Ureter (tissue), 1 donor: ENCODE measurements at regions not wholly inside any gene's neighbourhood (a gene's known extent, or its start where the extent isn't known, plus 50 kb on each side); places are given as distances from the start of the nearest gene placed in this dataset.

Experiments
- DNase-seq: peaks from one replicate; pipeline ENCODE4 v3.0.0-alpha.2; 2020; ENCODE audit warnings: low spot score
- donor health status: DM: yes; HTN: yes; CAD: no.

DNA sequence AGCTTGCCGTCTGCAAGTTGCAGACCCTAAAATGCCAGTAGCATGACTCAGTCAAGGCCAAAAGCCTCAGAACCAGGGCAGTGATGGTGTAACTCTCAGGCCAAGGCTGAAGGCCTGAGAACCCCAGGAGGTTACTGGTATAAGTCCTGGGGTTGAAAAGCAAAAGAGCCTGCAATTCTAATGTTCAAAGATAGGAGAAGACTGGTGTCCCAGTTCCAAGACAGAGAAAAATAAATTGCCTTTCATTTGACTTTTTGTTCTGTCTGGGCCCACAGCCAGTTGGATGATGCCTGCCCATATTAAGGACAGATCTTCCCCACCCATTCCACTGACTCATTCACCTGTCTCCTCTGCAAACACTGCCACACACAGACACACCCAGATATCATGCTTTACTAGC is 673.2 kb downstream of the CDH18 start:
- no peak for DNase-seq

DNA sequence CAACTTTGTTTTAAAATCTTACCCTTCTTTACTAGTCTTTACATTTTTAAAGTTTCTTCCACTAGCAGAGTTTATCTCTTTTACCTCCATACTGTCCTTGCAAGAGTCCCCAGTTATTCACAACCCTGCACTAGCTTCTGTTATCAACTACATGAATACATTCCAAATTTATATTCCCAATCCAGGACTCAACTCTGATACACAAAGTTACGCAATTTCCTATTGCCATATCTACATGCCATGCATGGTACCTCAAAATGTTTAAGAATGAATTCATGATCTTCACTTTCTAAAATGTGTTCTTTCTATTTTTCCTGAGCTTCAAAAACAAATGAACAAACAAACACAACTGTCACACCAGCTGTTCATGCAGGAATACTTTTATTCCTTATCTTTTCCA is 668.7 kb downstream of the CDH18 start:
- DNase-seq: no peak

DNA sequence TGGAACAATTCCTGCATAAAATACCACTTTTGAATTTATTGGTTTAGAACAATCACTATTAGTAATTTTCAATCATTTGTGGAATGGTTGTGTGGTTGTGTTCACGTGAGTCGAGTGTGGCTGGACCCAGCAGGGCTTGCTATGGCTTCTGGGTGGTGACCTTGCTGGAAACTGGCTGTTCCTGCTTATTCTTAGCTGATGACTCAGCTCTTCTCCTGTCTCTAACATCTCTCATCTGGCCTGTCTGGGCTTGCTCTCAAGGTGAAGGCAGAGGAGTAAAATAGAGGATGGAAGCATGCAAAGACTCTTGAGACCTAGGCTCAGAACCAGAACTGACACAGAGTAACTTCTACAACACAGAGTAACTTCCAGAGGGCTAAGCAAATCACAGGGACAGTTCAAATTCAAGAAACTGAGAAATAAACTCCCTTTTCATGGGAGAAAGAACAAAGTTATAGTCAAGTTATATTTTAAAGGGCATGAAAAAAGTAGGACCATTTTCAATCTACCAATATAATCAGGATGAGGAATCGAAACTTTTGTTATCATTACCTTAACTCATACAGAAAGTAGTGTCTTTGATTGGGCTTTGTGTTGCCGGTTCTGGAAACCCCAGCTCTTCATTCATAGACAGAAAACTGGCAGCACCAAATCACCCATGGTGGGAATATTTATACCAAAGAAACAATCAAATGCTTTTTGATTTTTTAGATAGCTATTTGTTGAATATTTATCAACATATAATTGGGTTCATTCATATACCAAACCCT is 665.1 kb downstream of the CDH18 start:
- peak; percentile 64 for DNase-seq

DNA sequence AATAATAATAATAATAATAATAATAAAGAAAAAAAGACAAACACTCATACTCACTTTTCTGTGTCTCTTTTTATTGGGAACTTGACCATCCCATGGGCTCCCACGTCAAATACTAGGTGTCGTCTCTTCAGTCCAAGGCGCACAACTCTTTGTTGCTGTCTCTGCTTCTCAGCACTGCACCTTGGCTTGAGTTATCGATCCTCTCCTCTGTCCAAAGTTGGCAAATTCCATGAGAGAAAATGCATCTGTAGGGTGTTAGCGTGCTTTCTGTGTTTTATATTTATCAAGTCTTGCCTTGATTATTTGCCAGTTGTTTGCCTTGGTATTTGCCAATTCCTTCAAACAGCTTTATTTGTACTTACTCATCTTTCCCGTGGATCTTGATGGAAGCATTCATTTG is 653.7 kb downstream of the CDH18 start:
- DNase-seq: no peak

DNA sequence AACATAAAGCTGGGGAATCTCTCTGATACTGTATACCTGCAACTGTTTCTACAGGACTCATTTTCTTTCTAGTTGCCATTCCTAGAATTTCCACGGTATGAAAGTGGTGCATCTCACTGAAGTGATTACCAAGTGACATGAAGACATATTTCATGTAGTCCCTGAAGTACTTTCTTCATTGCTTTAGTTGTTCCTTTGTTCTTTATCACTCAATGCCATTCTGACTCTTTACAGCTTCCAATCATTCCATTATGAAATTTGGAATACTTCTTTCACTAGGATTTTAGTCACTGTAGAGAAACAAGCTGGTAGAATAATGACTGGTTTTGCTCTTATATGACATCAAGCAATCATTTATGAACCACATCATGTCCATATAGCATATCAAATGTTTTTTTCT is 645.1 kb downstream of the CDH18 start:
- no peak for DNase-seq

DNA sequence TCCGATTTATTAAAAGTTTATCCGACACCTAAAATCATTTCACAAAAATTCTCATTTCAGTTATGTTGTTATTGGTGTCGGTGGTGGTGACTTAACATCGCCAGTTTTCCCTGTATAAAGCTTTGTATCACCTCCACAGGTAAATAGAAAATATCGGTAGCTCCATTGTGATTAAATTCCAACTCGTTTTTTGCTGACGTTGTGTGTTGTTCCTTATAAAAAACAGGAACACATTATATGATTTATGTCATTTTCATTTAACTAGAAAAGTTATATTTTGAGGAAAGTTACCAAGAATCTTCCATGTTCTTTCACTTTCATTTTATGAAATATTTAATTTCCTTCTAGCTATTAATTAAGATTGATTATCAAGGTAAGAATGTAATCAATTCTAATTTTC is 635.9 kb downstream of the CDH18 start:
- no peak for DNase-seq

DNA sequence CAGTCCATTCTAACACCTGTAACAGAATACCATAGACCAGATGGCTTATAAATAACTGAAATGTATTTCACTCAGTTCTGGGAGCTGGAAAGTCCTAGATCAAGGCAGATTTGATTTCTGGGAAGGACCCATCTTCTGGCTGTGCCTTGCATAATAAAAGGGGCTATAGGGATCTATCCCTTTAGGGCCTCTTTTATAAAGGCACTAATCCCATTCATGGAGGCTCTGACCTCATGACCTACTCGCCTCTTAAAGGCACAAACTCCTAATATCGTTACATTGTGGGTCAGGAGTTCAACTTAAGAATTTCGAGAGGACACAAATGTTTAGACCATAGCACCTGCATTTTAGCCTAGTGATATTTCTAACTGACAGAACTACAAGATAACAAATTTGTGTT is 619.0 kb downstream of the CDH18 start:
- DNase-seq: no peak

DNA sequence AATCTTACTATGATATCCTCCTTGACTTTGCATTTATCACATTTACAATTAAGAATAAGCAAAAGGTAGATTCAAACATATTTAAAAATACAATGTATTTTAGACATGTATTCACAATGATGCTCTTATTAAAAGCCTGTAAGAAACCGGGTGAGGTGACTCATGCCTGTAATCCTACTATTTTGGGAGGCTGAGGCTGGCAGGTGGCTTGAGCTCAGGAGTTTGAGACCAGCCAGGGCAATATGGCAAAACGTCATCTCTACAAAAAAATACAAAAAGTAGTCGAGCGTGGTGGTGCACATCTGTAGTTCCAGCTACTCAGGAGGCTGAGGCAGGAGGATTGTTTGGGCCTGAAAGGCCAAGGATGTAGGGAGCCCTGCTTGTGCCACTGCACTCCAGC is 618.4 kb downstream of the CDH18 start:
- no peak for DNase-seq

DNA sequence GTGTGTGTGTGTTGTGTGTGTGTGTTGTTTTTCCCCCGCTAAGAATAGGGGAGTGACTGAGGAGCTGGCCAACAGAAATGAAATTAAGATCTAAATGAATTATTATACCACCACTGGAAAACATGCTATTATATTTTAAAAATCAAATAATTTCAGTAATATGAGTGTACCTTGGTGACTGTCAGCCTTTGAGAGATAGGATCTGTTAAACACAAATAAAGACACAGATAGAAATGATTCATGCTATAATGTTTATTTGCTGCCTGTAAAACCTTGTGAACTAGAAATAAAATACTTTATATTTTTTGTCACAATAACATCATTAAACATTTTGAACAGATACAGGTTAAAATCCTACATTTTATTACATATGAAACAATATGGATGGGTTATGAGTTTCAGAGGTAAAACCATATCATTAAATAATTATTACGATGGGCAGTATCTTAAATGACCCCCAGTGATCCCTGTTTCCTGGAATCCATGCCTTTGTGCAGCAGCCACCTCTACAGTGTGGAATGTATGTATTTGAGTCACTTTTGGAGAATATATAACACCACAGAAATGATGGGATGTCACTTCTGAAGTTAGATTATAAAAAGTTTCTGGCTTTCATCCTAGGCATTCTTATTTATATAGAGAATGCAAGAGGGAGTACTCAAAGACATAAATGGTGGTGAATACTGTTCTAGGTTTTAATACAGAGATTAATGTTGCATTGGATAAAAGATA is 617.2 kb downstream of the CDH18 start:
- DNase-seq: no peak

DNA sequence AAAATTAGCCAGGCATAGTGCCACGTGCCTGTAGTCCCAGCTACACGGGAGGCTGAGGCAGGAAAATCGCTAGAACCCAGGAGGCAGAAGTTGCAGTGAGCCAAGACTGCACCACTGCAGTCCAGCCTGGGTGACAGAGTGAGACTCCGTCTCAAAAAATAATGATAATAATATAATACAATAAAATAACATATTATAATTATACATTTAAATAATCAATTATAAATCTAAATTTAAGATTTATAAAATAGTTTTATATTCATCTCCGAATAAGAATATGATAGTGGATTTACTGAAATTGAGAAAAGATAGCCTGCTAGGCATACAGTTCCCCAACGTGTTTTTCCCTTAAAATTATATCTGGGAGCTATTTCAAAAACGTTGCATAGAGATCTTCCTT is 599.6 kb downstream of the CDH18 start:
- DNase-seq: no peak

DNA sequence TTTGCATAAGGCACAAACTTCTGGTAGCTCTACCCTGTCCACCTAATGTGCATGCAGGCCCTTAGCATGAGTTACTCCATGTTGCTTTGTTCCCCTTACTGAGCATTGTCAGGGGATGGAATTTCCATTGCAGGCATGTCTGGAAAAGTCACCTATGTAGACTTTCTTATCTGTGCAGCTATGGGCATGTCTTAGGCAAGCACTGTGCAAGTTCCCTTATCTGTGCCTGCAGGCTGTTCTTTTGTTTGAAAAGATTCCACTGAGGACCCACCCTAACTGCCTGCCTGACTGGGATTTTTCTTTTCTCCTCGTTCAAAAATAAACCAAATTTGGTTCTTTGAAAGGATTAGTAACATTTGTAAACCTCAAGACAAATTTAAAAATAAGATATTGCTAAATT is 587.0 kb downstream of the CDH18 start:
- DNase-seq: no peak

DNA sequence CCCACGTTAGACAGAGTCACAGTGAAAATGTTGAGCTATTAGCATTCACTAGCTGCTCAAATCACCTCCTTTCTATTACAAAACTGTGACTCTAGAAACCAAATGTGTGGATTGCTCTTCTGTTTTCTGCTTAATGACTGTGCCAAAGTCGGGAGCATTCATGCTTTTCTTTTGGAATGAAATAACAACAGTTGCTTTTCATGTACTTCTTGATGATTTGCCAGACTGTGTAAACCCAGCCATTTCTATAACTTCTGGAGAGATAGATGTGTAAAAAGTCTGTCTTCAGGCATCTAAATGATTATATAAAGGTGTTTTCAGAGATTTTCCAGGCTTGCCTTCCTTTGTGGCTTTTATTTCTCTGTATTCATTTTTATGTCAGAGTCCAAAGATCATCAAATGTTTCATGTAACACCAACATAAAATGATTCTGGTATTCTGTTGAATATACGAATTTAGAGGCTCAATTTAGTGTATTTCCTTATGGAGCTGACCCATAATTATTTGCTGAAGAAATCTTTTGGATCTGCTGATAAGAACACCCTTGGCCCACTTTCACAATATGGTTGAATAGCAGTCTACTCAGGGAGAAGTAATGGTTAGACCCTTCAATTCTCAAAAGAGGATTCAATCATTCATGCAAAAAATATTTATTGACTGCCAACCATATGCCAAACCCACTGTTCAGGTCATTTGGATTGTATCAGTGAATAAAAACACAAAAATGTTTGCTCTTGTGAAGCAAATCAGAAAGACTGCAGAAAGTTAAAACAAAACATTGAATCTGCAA is 581.2 kb downstream of the CDH18 start:
- DNase-seq: no peak

DNA sequence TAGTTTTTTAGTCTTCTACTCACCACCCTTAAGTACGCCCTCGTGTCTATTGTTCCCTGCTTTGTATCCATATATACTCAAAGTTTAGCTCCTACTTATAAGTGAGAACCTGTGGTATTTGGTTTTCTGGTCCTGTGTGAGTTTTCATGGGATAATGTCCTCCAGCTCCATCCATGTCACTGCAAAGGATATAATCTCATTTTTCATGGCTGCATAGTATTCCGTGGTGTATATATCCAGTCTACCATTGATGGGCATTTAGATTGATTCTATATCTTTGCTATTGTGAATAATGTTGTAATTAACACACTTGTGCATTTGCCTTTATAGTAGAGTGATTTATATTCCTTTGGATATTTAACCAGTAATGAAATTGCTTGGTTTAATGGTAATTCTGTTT is 579.9 kb downstream of the CDH18 start:
- no peak for DNase-seq

DNA sequence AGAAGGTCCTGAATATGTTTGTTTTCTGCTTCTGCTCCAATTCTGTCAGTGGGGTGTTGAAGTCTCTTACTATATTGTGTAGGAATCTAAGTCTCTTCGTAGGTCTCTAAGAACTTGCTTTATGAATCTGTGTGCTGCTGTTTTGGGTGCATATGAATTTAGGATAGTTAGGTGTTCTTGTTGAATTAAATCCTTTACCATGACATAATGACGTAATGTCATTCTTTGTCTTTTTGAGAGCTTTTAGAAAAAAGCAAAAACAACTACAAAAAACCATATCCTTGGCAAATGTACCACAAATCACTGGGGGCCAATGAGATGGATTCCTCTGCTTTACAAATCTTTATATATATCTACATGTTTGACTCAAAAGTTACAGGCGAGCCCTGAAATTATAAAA is 576.1 kb downstream of the CDH18 start:
- no peak for DNase-seq
